ENCODE measurements at regions not wholly inside any gene's neighbourhood (a gene's known extent, or its start where the extent isn't known, plus 50 kb on each side); places are given as distances from the start of the nearest gene placed in this dataset.

DNA sequence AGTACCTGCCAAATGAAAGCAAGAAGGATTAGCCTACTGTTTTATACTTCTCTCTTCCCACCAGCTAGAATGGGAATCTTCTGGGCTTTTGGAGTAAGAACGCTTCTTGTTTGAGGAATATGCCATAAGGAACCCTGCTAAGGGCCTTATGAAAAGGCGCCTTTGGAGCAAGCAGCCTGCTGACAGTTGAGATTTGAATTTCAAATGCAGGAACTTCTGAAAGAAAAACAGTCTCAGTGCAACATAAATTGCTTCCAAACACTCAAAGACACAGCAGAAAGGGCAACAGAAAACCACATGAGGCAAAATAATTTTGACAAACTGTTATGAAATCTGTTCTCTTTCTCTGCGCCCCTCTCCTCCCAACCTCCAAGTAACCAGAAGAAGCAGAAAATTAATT is 149.4 kb upstream of the B3GAT2 start:
- Histone ChIP-seq H3K23ac (ENCODE audit: low read length in 2 of 2) (no peak overlapping the region), H3K14ac (ENCODE audit: low read length in 2 of 2) (no peak overlapping the region), H3K4me1 (ENCODE audit: control insufficient read depth, insufficient read depth, low read depth, low read length) (peaks cover 6% of the 10 kb centered on the region), H3K18ac (ENCODE audit: low read depth in 1 of 2, low read length in 2 of 2) (no peak overlapping the region), H2AFZ (ENCODE audit: low read depth, low read length) (no peak overlapping the region), H2BK5ac (ENCODE audit: low read depth, low read length, poor library complexity, severe bottlenecking) (no peak overlapping the region), H3K79me1 (replicated peaks; ENCODE audit: low read length, poor library complexity, severe bottlenecking) (no peaks in the 10 kb centered on the region), H3K4me2 (ENCODE audit: low read length, poor library complexity, severe bottlenecking) (no peak overlapping the region), H3K27me3 (ENCODE audit: control insufficient read depth in 1 of 2, insufficient read depth in 1 of 2, low read length in 2 of 2) (no peaks in the 10 kb centered on the region), H3K9me3 (ENCODE audit: control insufficient read depth, low read length) (peaks cover 2% of the 10 kb centered on the region), H2AK5ac (ENCODE audit: low read length, severe bottlenecking) (no peak overlapping the region), H2BK120ac (ENCODE audit: low read depth, low read length) (no peak overlapping the region), H4K91ac (ENCODE audit: low read length) (no peak overlapping the region), H3K9ac (ENCODE audit: low read length) (no peak overlapping the region), H2BK12ac (ENCODE audit: low read length in 2 of 2) (no peak overlapping the region), H3K27ac (ENCODE audit: low read length, poor library complexity, severe bottlenecking) (peak overlapping the region; percentile 83), H3K4ac (ENCODE audit: low read depth in 1 of 2, low read length in 2 of 2) (no peak overlapping the region), H3K36me3 (ENCODE audit: control insufficient read depth in 1 of 2, insufficient read depth in 2 of 2, low read depth in 1 of 2, low read length in 2 of 2) (no peaks in the 10 kb centered on the region), H3K4me3 (ENCODE audit: insufficient read depth in 1 of 2, low read depth in 1 of 2, low read length in 2 of 2) (no peak overlapping the region), H2BK15ac (ENCODE audit: low read depth, poor library complexity, severe bottlenecking) (no peak overlapping the region), H4K8ac (ENCODE audit: low read length) (no peak overlapping the region)
- no peak for DNase-seq
- 95% methylated on average over 2 of the region's 3 CpGs for WGBS

DNA sequence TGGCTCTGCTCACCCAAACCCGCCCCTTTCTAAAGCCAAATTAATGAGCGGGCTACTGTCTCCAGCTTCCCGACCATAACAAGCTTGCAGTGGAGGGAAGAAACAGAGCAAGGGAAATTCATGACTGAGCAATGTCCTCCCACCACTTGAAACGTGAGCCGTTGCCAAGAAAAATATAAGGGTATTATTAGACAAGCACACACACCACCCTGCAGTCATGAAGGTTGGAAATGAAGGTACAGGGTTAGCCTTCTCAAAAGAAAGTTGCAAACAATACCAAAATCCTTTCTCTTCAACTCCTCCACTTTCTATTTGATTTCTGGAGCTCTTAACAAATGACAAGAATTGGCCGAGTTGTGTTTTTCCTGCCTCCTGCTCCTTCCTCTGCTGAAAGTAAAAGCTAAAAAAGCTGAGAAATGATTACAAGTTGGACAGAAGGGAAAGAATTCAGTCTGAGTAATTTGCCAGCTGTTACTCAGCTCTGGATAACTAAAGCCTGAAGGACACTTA is 151.1 kb upstream of the B3GAT2 start:
- Histone ChIP-seq H2AFZ (ENCODE audit: low read depth, low read length) (no peak overlapping the region), H2BK5ac (ENCODE audit: low read depth, low read length, poor library complexity, severe bottlenecking) (peak overlapping the region; percentile 68), H3K4ac (ENCODE audit: low read depth in 1 of 2, low read length in 2 of 2) (no peak overlapping the region), H3K4me3 (ENCODE audit: insufficient read depth in 1 of 2, low read depth in 1 of 2, low read length in 2 of 2) (peak overlapping the region in 1 of 2 experiments; percentile 67), H3K23ac (ENCODE audit: low read length in 2 of 2) (no peak overlapping the region), H3K27ac (ENCODE audit: low read length, poor library complexity, severe bottlenecking) (peak overlapping the region; percentile 88), H3K27me3 (ENCODE audit: control insufficient read depth in 1 of 2, insufficient read depth in 1 of 2, low read length in 2 of 2) (no peaks in the 10 kb centered on the region), H4K8ac (ENCODE audit: low read length) (peak overlapping the region; percentile 43), H3K9ac (ENCODE audit: low read length) (peak overlapping the region; percentile 72), H3K14ac (ENCODE audit: low read length in 2 of 2) (no peak overlapping the region), H2AK5ac (ENCODE audit: low read length, severe bottlenecking) (no peak overlapping the region), H3K18ac (ENCODE audit: low read depth in 1 of 2, low read length in 2 of 2) (no peak overlapping the region), H3K9me3 (ENCODE audit: control insufficient read depth, low read length) (no peaks in the 10 kb centered on the region), H2BK15ac (ENCODE audit: low read depth, poor library complexity, severe bottlenecking) (no peak overlapping the region), H2BK12ac (ENCODE audit: low read length in 2 of 2) (no peak overlapping the region), H2BK120ac (ENCODE audit: low read depth, low read length) (no peak overlapping the region), H3K79me1 (replicated peaks; ENCODE audit: low read length, poor library complexity, severe bottlenecking) (no peaks in the 10 kb centered on the region), H4K91ac (ENCODE audit: low read length) (no peak overlapping the region), H3K4me1 (ENCODE audit: control insufficient read depth, insufficient read depth, low read depth, low read length) (peaks cover 7% of the 10 kb centered on the region), H3K36me3 (ENCODE audit: control insufficient read depth in 1 of 2, insufficient read depth in 2 of 2, low read depth in 1 of 2, low read length in 2 of 2) (no peaks in the 10 kb centered on the region), H3K4me2 (ENCODE audit: low read length, poor library complexity, severe bottlenecking) (peak overlapping the region; percentile 62)
- 19% methylated on average over 6 of the region's 6 CpGs for WGBS
- peak; percentile 78 for DNase-seq

- Histone ChIP-seq H2AK5ac (ENCODE audit: low read length, severe bottlenecking) (no peak overlapping the region), H2BK120ac (ENCODE audit: low read depth, low read length) (no peak overlapping the region), H3K79me1 (replicated peaks; ENCODE audit: low read length, poor library complexity, severe bottlenecking) (no peaks in the 10 kb centered on the region), H3K14ac (ENCODE audit: low read length in 2 of 2) (no peak overlapping the region), H4K8ac (ENCODE audit: low read length) (no peak overlapping the region), H3K4me1 (ENCODE audit: control insufficient read depth, insufficient read depth, low read depth, low read length) (peaks cover 2% of the 10 kb centered on the region), H2BK15ac (ENCODE audit: low read depth, poor library complexity, severe bottlenecking) (no peak overlapping the region), H2BK5ac (ENCODE audit: low read depth, low read length, poor library complexity, severe bottlenecking) (no peak overlapping the region), H3K4ac (ENCODE audit: low read depth in 1 of 2, low read length in 2 of 2) (no peak overlapping the region), H3K9ac (ENCODE audit: low read length) (no peak overlapping the region), H3K9me3 (ENCODE audit: control insufficient read depth, low read length) (peaks cover 8% of the 10 kb centered on the region), H2AFZ (ENCODE audit: low read depth, low read length) (no peak overlapping the region), H3K23ac (ENCODE audit: low read length in 2 of 2) (no peak overlapping the region), H3K4me2 (ENCODE audit: low read length, poor library complexity, severe bottlenecking) (no peak overlapping the region), H3K27me3 (ENCODE audit: control insufficient read depth in 1 of 2, insufficient read depth in 1 of 2, low read length in 2 of 2) (no peaks in the 10 kb centered on the region), H3K4me3 (ENCODE audit: insufficient read depth in 1 of 2, low read depth in 1 of 2, low read length in 2 of 2) (no peak overlapping the region), H3K36me3 (ENCODE audit: control insufficient read depth in 1 of 2, insufficient read depth in 2 of 2, low read depth in 1 of 2, low read length in 2 of 2) (no peaks in the 10 kb centered on the region), H3K27ac (ENCODE audit: low read length, poor library complexity, severe bottlenecking) (no peak overlapping the region), H3K18ac (ENCODE audit: low read depth in 1 of 2, low read length in 2 of 2) (no peak overlapping the region), H4K91ac (ENCODE audit: low read length) (no peak overlapping the region), H2BK12ac (ENCODE audit: low read length in 2 of 2) (no peak overlapping the region)
- 74% methylated on average over 3 of the region's 4 CpGs for WGBS
- DNase-seq, result no peak
These were observed 157.7 kb upstream of the B3GAT2 start for GRCh38 chr6:71114544-71114943.

DNA sequence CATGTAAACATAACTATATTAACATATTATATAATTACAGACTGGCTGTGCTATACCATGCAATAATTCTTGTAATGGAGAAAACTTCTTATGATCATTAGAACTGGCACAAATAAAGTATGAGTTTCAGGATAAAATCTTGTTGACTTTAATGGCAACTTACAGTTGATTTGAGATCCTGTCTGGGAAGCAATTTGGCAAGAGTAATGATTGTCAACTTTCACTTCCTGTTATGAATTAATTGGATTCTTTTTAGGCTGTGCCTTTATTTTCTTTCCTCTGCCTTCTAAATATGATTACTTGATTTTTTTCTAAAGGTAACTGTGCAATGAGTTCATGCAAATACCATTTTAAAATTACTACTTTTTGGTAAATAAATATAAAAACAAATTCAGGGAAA is 158.1 kb upstream of the B3GAT2 start:
- no peak overlapping the region for H3K4me3 ChIP-seq (ENCODE audit: insufficient read depth in 1 of 2, low read depth in 1 of 2, low read length in 2 of 2)
- no peak overlapping the region for H2AK5ac ChIP-seq (ENCODE audit: low read length, severe bottlenecking)

More for the DNA sequence above, 158.1 kb upstream of the B3GAT2 start:
- H3K23ac ChIP-seq (ENCODE audit: low read length in 2 of 2), result no peak overlapping the region
- peaks cover 13% of the 10 kb centered on the region for H3K9me3 ChIP-seq (ENCODE audit: control insufficient read depth, low read length)
- no peaks in the 10 kb centered on the region for H3K79me1 ChIP-seq (replicated peaks; ENCODE audit: low read length, poor library complexity, severe bottlenecking)
- no peaks in the 10 kb centered on the region for H3K36me3 ChIP-seq (ENCODE audit: control insufficient read depth in 1 of 2, insufficient read depth in 2 of 2, low read depth in 1 of 2, low read length in 2 of 2)
- no peak overlapping the region for H2BK120ac ChIP-seq (ENCODE audit: low read depth, low read length)
- H3K4ac ChIP-seq (ENCODE audit: low read depth in 1 of 2, low read length in 2 of 2), result no peak overlapping the region
- H2BK5ac ChIP-seq (ENCODE audit: low read depth, low read length, poor library complexity, severe bottlenecking), result no peak overlapping the region
- no peak overlapping the region for H2BK12ac ChIP-seq (ENCODE audit: low read length in 2 of 2)
- H3K27me3 ChIP-seq (ENCODE audit: control insufficient read depth in 1 of 2, insufficient read depth in 1 of 2, low read length in 2 of 2), result no peaks in the 10 kb centered on the region
- no peak overlapping the region for H2BK15ac ChIP-seq (ENCODE audit: low read depth, poor library complexity, severe bottlenecking)
- H3K4me1 ChIP-seq (ENCODE audit: control insufficient read depth, insufficient read depth, low read depth, low read length), result peaks cover 2% of the 10 kb centered on the region
- no peak overlapping the region for H3K9ac ChIP-seq (ENCODE audit: low read length)
- DNase-seq, result no peak
- H2AFZ ChIP-seq (ENCODE audit: low read depth, low read length), result no peak overlapping the region
- H4K91ac ChIP-seq (ENCODE audit: low read length), result no peak overlapping the region
- H3K18ac ChIP-seq (ENCODE audit: low read depth in 1 of 2, low read length in 2 of 2), result no peak overlapping the region
- H3K27ac ChIP-seq (ENCODE audit: low read length, poor library complexity, severe bottlenecking), result no peak overlapping the region
- H3K14ac ChIP-seq (ENCODE audit: low read length in 2 of 2), result no peak overlapping the region
- no peak overlapping the region for H3K4me2 ChIP-seq (ENCODE audit: low read length, poor library complexity, severe bottlenecking)
- H4K8ac ChIP-seq (ENCODE audit: low read length), result no peak overlapping the region

All from mesenchymal stem cell (in vitro differentiated cells and primary cell).